Muscle layer of duodenum (tissue), 2 donors: ENCODE measurements at regions not wholly inside any gene's neighbourhood (a gene's known extent, or its start where the extent isn't known, plus 50 kb on each side); places are given as distances from the start of the nearest gene placed in this dataset.

ENCODE experiments used
- H3K27ac ChIP-seq: one replicate; pipeline ENCODE4 v1.7.0; 2013; ENCODE audit warnings: mild to moderate bottlenecking, low read length
- H3K27me3 ChIP-seq: one replicate; pipeline ENCODE4 v1.7.0; 2013; ENCODE audit warnings: low read depth, mild to moderate bottlenecking, control low read depth, low read length
- H3K36me3 ChIP-seq, 2 donors: one replicate each; pipeline ENCODE4 v1.7.0; 2013; ENCODE audit warnings: low read length in 2 of 2, control low read depth in 1 of 2, mild to moderate bottlenecking in 1 of 2; ENCODE audit not compliant: insufficient read depth in 2 of 2, control insufficient read depth in 1 of 2
- H3K4me1 ChIP-seq, 2 donors: one replicate each; pipeline ENCODE4 v1.7.0; 2013; ENCODE audit warnings: low read length in 2 of 2, mild to moderate bottlenecking in 2 of 2, control low read depth in 1 of 2, moderate library complexity in 1 of 2; ENCODE audit not compliant: insufficient read depth in 2 of 2, control insufficient read depth in 1 of 2
- H3K4me3 ChIP-seq, 2 donors: one replicate each; pipeline ENCODE4 v1.7.0; 2013; ENCODE audit warnings: low read length in 2 of 2, low read depth in 1 of 2, mild to moderate bottlenecking in 1 of 2
- H3K9me3 ChIP-seq, 2 donors: one replicate each; pipeline ENCODE4 v1.7.0; 2013; ENCODE audit warnings: low read length in 2 of 2, control low read depth in 1 of 2, mild to moderate bottlenecking in 1 of 2; ENCODE audit not compliant: control insufficient read depth in 1 of 2
- donor health status: healthy.

DNA sequence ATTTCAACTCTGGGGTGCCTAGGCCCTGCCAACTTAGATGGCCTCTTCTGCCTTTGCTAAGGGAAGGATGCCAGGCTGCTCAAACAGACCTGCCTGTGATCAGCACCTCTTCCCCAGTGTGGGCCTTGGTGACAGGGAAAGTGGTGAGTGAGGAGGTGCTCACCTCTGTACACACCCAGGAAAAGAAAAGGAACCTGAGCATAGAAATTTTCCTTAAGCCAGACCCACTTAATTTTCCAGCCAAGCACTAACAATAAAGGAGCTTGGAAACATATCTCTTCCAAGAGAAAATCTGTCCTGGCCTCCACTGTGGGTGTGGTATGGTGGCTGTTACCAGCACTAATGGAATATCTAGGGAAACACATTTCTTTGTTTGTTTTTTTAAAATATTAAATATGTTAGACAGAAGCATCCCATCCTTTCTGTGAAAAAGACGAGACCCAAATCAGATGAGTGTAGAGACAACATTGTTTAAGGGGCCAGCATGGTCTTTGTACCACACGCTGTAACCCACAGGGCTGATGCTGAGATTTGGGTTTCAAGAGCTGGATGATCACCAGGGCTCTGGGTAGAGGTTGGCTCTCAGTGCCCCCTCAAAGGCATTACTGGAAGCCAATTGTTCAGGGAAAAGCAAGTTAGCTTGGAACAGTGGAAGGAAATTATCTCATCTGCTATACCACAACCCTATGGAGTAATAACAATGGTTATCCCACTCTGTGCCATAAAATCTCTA lies 472.2 kb downstream of the INSC start:
- Histone ChIP-seq H3K4me1 (no peaks in the 10 kb centered on the region), H3K4me3 (no peak overlapping the region), H3K27ac (no peak overlapping the region), H3K9me3 (no peaks in the 10 kb centered on the region), H3K36me3 (no peaks in the 10 kb centered on the region), H3K27me3 (no peaks in the 10 kb centered on the region)

DNA sequence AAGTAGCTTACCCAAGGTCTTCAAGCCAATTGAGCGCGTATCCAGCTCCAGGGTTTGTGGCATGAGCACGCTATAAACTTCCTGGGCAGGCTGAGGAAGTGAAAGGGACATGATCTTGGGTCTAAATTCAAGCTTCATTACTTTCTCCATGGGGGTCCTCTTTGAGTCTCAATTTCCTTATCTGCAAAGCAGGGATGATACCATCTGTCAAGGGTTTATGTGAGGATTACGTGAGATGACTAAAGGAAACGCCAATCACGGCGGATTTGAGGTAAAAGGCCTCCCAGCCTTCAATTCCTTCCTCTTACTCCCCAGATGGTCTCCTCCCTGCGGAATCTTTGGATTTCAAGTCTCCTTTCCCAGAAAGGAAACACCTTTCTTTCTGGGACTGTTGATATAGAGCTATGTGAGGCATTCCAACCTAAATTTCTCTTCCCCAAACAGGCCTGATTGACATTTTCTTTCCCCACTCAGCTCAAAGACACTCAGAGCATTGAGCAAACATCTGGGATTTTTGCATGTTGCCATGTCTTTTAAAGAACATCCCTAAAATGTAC lies 474.4 kb downstream of the INSC start:
- no peak overlapping the region for H3K27ac ChIP-seq
- H3K36me3 ChIP-seq = no peaks in the 10 kb centered on the region
- H3K4me3 ChIP-seq = no peak overlapping the region
- H3K9me3 ChIP-seq = no peaks in the 10 kb centered on the region
- H3K4me1 ChIP-seq = no peaks in the 10 kb centered on the region
- H3K27me3 ChIP-seq = no peaks in the 10 kb centered on the region

DNA sequence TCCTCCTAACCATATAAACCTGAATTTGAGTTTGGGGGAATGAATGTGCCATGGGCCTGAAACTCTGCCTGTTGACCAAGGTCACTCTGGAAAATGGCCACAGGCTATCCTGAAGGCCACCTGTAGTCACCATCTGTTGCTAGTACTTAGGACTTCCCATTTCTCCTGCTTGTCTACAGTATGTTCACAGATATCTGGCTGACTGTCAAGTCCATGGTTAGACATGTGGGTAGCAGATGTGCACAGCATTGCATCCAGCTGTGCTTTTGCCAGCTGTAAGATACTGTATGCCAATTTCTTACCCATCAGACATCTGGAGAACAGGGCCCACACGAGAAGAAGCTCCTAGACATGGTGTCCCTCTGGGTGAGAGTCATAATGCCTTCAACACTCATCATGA lies 475.4 kb downstream of the INSC start:
- H3K4me3 ChIP-seq = no peak overlapping the region
- no peaks in the 10 kb centered on the region for H3K4me1 ChIP-seq
- no peaks in the 10 kb centered on the region for H3K27me3 ChIP-seq
- H3K9me3 ChIP-seq = no peaks in the 10 kb centered on the region
- H3K27ac ChIP-seq = no peak overlapping the region
- H3K36me3 ChIP-seq = no peaks in the 10 kb centered on the region

DNA sequence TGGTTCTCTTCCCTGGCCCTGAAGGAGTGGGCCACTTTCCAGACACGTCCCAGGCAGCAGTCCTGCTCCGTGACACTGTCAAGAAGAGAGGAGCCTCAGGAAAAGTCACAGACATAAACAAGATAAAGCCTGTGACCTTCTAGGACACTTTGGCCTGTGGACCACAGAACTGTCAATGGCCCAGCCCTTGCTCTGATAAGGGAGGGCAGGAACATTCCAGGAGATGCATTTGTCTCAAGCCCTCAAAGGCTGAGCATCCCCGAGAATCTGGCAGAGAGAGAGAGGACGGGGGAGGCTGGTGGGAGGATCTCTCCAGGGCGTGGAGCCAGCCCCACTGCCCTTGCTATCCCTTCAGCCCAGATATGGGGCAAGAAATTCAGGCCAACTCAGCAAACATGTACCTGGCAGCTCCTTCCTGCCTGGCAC lies 476.4 kb downstream of the INSC start:
- Histone ChIP-seq H3K27ac (no peak overlapping the region), H3K9me3 (no peaks in the 10 kb centered on the region), H3K36me3 (no peaks in the 10 kb centered on the region), H3K4me1 (no peaks in the 10 kb centered on the region), H3K4me3 (no peak overlapping the region), H3K27me3 (no peaks in the 10 kb centered on the region)

DNA sequence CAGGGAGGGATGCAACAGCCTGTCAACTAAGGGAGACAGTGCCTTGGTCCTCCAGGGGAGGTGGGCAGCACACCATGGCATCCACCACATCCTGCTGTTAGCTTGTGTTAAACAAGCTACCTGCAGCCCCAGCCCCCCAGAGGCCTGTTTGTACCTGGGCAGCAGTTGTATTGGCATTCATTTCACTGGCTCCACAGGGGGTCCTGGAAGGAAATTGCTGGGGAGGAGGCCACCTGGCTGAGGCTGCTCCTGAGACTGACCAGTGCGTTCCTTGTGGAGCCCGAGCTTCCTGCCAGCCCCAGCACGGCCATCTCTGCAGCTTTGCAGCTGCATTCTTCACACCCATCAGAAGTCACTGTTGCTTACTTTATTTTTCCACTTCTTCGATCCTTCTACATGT lies 479.9 kb downstream of the INSC start:
- Histone ChIP-seq H3K27me3 (no peaks in the 10 kb centered on the region), H3K27ac (no peak overlapping the region), H3K9me3 (no peaks in the 10 kb centered on the region), H3K4me3 (no peak overlapping the region), H3K36me3 (no peaks in the 10 kb centered on the region), H3K4me1 (no peaks in the 10 kb centered on the region)

DNA sequence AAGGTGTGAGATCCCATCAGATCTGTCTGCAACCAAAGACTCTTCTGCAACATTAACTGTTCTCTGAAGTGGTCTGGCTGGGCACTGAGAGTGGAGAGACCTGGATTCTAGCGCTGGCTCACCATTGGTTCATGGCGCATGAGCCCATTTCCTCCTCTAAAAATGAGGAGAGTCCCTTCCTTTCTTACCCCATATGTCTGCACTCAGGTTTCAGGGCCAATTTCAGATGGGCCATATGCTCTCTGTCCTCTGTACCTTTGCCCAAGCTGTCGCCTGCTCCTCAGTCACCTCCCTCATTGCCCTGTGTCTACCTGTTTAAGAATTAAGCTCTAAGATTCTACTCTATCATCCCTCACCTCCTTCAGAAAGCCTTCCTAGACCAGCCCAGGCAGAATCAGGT lies 484.7 kb downstream of the INSC start:
- no peaks in the 10 kb centered on the region for H3K9me3 ChIP-seq
- H3K4me3 ChIP-seq = no peak overlapping the region
- H3K27ac ChIP-seq = no peak overlapping the region
- H3K27me3 ChIP-seq = no peaks in the 10 kb centered on the region
- no peaks in the 10 kb centered on the region for H3K36me3 ChIP-seq
- H3K4me1 ChIP-seq = no peaks in the 10 kb centered on the region

DNA sequence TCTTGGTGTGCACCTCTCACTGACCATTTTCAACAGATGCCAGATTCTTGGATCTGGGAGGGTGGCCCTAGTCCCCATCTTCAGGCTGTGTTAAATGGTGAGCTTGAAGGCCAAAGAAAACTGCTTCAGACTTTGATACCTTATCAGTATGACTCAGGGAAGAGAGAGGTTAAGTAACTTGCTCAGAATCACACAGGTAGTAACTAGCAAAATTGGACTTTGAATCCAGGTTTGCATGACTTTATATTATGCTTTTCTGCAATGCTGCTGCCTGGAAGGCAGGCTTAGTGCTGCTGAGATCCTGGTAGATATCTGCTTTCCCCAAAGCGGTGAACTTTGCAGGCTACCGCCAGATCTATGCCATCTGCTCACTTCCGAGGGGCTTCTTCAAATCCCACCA lies 487.3 kb downstream of the INSC start:
- Histone ChIP-seq H3K4me1 (no peaks in the 10 kb centered on the region), H3K27me3 (no peaks in the 10 kb centered on the region), H3K4me3 (no peak overlapping the region), H3K36me3 (no peaks in the 10 kb centered on the region), H3K27ac (no peak overlapping the region), H3K9me3 (no peaks in the 10 kb centered on the region)

DNA sequence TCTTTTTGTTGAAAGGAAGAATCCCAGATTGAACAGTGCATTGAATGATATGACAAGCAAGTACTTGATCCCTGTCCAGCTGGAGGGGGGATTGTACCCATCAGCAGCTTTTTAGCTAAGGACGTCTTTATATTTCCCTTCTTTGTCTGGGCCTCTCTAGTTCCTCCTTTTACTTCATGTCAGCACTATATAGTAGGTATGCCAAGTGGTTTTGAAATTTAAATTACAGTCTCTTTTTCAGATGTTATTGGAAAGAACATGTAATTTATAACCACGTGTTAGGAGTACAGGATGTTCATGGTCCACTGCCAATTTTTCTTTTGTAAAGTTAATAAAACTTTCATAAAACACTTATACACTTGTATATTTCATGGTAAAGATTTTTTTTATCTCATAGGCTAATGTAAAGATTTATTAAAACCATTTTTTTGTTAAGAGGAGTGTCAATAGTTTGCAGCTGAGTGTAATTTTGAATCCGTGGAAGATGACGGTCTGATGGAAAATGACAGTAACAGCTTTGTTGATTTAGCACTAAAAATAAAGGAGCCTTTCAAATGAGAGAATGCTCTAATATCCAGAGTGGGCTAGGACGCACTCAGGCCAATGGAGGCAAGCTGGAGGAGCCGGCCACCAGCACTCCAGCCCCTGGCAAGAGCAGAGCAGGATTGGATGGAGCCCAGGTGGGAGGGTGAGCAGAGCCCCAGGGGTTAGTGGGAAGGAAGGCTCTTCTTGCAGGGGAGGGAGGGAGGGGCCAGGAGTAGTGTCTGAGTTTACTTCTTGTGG lies 488.3 kb downstream of the INSC start:
- Histone ChIP-seq H3K36me3 (no peaks in the 10 kb centered on the region), H3K27ac (no peak overlapping the region)

DNA sequence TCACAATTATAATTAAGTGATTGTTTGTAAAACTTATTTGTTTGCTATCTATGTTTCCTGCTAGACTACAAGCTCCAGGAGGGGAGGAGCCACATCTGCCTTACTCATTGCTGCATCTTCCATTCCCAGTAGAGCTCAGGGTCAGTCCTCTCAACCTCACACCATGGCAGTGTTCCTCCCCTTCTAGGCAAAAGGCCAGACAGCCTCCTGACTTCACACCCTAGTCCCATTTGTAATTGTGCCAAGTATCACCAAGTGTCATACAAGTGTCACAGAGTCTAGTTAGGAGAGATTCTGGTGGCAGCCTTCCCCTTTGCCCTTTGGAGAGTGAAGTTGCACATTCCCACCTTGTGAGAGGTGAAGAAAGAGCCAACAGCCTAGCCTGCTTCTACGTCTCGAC lies 490.4 kb downstream of the INSC start:
- no peak overlapping the region for H3K4me3 ChIP-seq
- peaks cover 0 to 6% of the 10 kb centered on the region in 2 donors for H3K9me3 ChIP-seq
- H3K27me3 ChIP-seq = no peaks in the 10 kb centered on the region
- no peaks in the 10 kb centered on the region for H3K4me1 ChIP-seq
- H3K36me3 ChIP-seq = no peaks in the 10 kb centered on the region
- no peak overlapping the region for H3K27ac ChIP-seq

More for the DNA sequence above, 488.3 kb downstream of the INSC start:
- Histone ChIP-seq H3K4me1 (no peaks in the 10 kb centered on the region), H3K4me3 (no peak overlapping the region), H3K9me3 (no peaks in the 10 kb centered on the region), H3K27me3 (no peaks in the 10 kb centered on the region)

DNA sequence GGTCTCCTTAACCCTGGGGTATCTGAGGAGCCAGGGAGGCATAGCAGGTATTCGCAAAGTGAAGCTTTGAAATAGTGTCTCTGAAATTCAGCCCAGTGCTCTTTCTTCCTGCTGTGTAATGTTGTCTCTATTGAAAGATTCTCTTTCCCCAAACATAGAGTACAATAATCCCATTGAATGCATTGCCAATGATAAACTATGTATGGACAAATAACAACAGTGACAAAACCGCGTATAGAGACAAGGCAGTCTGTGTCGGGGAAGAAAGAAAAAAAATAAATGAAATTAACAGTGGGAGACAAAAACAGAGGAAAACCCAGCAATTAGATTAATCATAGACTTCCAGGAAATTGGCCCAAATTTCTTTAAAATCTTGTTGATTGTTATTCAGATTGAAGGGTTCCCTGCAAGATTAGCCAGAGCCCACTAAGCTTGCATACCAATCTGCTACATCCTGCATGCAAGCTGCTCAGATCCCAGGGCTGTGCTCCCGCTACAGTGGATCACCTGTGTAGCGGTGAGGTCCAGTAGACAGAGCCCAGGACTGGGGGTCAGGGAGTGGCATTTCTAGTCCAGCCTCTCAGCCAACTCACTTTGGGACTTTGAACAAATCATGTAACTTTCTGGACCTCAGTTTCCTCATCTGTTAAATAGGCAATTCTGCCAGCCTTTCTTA lies 492.8 kb downstream of the INSC start:
- H3K27me3 ChIP-seq = no peaks in the 10 kb centered on the region

DNA sequence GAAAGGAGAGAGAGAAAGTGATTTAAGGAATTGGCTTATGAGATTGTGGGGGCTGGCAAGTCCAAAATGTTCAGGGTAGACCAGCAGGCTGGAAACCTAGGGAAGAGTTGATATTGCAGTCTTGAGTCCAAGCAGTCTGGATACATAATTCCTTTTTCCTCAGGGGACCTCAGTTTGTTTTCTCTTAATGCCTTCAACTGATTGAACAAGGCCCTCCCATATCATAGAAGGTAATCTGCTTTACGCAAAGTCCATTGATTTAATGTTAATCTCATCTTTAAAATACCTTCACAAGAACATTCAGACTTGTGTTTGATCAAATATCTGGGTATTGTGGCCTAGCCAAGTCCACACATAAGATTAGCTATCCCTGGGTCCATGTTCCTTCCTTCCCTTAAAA lies 494.7 kb downstream of the INSC start:
- peaks cover 0 to 6% of the 10 kb centered on the region in 2 donors for H3K4me1 ChIP-seq
- H3K27me3 ChIP-seq = no peaks in the 10 kb centered on the region
- H3K36me3 ChIP-seq = no peaks in the 10 kb centered on the region
- no peak overlapping the region for H3K4me3 ChIP-seq
- no peak overlapping the region for H3K27ac ChIP-seq
- H3K9me3 ChIP-seq = peaks cover 0 to 6% of the 10 kb centered on the region in 2 donors

More for the DNA sequence above, 492.8 kb downstream of the INSC start:
- Histone ChIP-seq H3K4me3 (no peak overlapping the region), H3K27ac (no peak overlapping the region), H3K36me3 (no peaks in the 10 kb centered on the region), H3K4me1 (no peaks in the 10 kb centered on the region), H3K9me3 (peaks cover 0 to 6% of the 10 kb centered on the region in 2 donors)
